ENCODE measurements at regions not wholly inside any gene's neighbourhood (a gene's known extent, or its start where the extent isn't known, plus 50 kb on each side); places are given as distances from the start of the nearest gene placed in this dataset.

- no peak for DNase-seq (ENCODE audit: low read depth, low spot score)
Observed at GRCh38 chr5:97714424-97714823, 531.4 kb upstream of the RIOK2 start.

GRCh38 chr5:97726106-97726505, 543.1 kb upstream of the RIOK2 start:
- DNase-seq (ENCODE audit: low read depth, low spot score), result no peak

- peak; percentile 25 for DNase-seq (ENCODE audit: low read depth, low spot score)
Observed at GRCh38 chr5:97728920-97729319, 545.9 kb upstream of the RIOK2 start.

- no peak for DNase-seq (ENCODE audit: low read depth, low spot score)
Observed at GRCh38 chr5:97729938-97730337, 546.9 kb upstream of the RIOK2 start.

GRCh38 chr5:97735209-97735608, 552.2 kb upstream of the RIOK2 start:
- peak; percentile 71 for DNase-seq (ENCODE audit: low read depth, low spot score)

- DNase-seq (ENCODE audit: low read depth, low spot score), result no peak
Observed at GRCh38 chr5:97737608-97738007, 554.6 kb upstream of the RIOK2 start.

GRCh38 chr5:97745817-97746216, 562.8 kb upstream of the RIOK2 start:
- no peak for DNase-seq (ENCODE audit: low read depth, low spot score)

- no peak for DNase-seq (ENCODE audit: low read depth, low spot score)
Observed at GRCh38 chr5:97750576-97750975, 567.5 kb upstream of the RIOK2 start.

GRCh38 chr5:97751540-97751939, 568.5 kb upstream of the RIOK2 start:
- no peak for DNase-seq (ENCODE audit: low read depth, low spot score)

GRCh38 chr5:97752871-97753270, 569.8 kb upstream of the RIOK2 start:
- peak; percentile 22 for DNase-seq (ENCODE audit: low read depth, low spot score)

- no peak for DNase-seq (ENCODE audit: low read depth, low spot score)
Observed at GRCh38 chr5:97762483-97762882, 579.4 kb upstream of the RIOK2 start.

GRCh38 chr5:97764700-97765099, 581.7 kb upstream of the RIOK2 start:
- no peak for DNase-seq (ENCODE audit: low read depth, low spot score)

- peak; percentile 49 for DNase-seq (ENCODE audit: low read depth, low spot score)
Observed at GRCh38 chr5:97778451-97778850, 595.4 kb upstream of the RIOK2 start.

- DNase-seq (ENCODE audit: low read depth, low spot score), result no peak
Observed at GRCh38 chr5:97788369-97788768, 605.3 kb upstream of the RIOK2 start.

GRCh38 chr5:97797994-97798451, 615.0 kb upstream of the RIOK2 start:
- DNase-seq (ENCODE audit: low read depth, low spot score), result peak; percentile 65

GRCh38 chr5:97801461-97801860, 618.4 kb upstream of the RIOK2 start:
- DNase-seq (ENCODE audit: low read depth, low spot score), result no peak

GRCh38 chr5:97820138-97820537, 637.1 kb upstream of the RIOK2 start:
- DNase-seq (ENCODE audit: low read depth, low spot score), result no peak

- DNase-seq (ENCODE audit: low read depth, low spot score), result no peak
Observed at GRCh38 chr5:97832645-97833296, 649.7 kb upstream of the RIOK2 start.

- DNase-seq (ENCODE audit: low read depth, low spot score), result no peak
Observed at GRCh38 chr5:97834561-97834960, 651.5 kb upstream of the RIOK2 start.

- no peak for DNase-seq (ENCODE audit: low read depth, low spot score)
Observed at GRCh38 chr5:97835112-97835511, 652.1 kb upstream of the RIOK2 start.

GRCh38 chr5:97836816-97837215, 653.8 kb upstream of the RIOK2 start:
- no peak for DNase-seq (ENCODE audit: low read depth, low spot score)

- DNase-seq (ENCODE audit: low read depth, low spot score), result peak; percentile 88
Observed at GRCh38 chr5:97838214-97838613, 655.2 kb upstream of the RIOK2 start.

- no peak for DNase-seq (ENCODE audit: low read depth, low spot score)
Observed at GRCh38 chr5:97839341-97840086, 656.5 kb upstream of the RIOK2 start.

All from astrocyte of the hippocampus (primary cell).